ENCODE measurements at regions not wholly inside any gene's neighbourhood (a gene's known extent, or its start where the extent isn't known, plus 50 kb on each side); places are given as distances from the start of the nearest gene placed in this dataset.

DNA sequence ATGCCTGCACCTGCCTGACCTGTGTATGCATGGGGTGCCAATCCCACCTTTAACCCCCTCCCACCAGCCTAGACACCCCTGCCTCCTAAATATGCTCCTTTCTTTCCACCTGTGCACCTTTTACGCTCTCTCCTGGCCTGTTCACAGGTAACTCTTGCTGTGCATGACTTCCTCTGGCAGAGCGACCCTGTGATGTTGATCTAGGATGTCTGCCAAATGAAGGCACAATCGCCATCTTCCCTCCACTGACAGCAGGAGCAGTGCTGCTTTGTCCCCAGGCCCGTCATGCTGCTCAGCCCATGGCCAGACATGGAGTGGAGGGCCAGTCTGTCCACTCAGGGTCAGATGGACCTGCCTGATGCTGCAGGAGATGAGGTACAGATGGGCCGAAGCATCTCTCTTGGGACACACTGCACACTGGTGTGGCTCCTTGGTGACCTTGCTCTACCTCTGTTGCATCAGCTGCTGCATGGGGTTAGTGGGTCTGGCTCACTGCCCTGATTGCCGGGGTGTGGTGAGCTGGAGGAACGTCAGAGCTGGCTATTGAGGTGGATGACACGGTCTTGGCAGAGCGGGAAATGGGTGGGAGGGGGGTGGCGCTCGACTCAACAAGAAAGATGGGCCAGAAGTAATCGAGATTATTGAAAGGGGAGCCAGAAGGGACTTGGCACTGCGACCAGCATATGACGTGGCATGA, 101.7 kb upstream of the PITX1 start:
- intact Hi-C loops (cut with DNase I; ENCODE audit: low total_unique reads) = no loop called here
- no peak overlapping the region for H3K27ac ChIP-seq
- 89% methylated on average over 11 to 14 of the region's 14 CpGs for WGBS, 2 donors
- TF ChIP-seq, protein P1, sequence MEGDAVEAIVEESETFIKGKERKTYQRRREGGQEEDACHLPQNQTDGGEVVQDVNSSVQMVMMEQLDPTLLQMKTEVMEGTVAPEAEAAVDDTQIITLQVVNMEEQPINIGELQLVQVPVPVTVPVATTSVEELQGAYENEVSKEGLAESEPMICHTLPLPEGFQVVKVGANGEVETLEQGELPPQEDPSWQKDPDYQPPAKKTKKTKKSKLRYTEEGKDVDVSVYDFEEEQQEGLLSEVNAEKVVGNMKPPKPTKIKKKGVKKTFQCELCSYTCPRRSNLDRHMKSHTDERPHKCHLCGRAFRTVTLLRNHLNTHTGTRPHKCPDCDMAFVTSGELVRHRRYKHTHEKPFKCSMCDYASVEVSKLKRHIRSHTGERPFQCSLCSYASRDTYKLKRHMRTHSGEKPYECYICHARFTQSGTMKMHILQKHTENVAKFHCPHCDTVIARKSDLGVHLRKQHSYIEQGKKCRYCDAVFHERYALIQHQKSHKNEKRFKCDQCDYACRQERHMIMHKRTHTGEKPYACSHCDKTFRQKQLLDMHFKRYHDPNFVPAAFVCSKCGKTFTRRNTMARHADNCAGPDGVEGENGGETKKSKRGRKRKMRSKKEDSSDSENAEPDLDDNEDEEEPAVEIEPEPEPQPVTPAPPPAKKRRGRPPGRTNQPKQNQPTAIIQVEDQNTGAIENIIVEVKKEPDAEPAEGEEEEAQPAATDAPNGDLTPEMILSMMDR (IDR thresholded peaks at IDR 0.05) = no peak
- TF ChIP-seq POLR2A (IDR thresholded peaks at IDR 0.05) = no peak
- no peak overlapping the region for H3K4me3 ChIP-seq
- no peaks in the 10 kb centered on the region for H3K36me3 ChIP-seq (ENCODE audit: low read depth, missing control alignments)
- no peaks in the 10 kb centered on the region for H3K27me3 ChIP-seq
- DNase-seq = no peak
- no peaks in the 10 kb centered on the region for H3K4me1 ChIP-seq
- no peaks in the 10 kb centered on the region for H3K9me3 ChIP-seq

DNA sequence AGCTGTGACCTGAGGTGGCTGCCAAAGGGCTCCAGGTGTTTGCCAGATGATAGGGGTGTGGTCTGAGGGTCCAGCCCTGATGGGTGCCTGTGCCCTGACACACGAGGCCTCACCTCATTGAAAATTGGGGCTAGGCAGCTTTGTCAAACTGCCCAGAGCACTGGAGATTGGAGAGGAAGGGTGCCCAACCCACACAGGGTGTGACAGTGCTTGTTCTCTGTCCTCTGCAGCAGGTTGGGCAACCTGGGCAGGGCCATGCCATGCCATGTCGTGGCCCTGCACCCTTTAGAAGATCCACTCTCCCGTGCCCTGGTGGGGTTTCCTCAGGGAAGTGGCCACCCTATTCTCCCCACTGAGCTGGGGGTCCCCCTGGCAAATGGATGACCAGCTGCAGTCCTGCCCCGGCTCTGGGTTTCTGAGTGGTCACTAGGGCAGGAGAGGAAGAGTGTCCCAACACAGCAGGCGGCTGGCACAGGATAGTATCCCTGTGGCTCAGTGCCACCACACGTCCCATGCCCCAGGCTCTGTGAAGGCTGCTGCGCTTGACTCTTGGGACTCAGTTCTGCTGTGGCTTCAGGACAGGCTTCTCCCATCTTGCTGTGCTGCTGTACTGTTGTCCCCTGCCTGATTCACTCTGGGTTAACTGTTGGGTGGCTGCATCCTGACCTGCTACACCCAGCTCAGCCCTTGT, 100.8 kb upstream of the PITX1 start:
- H3K4me1 ChIP-seq = no peaks in the 10 kb centered on the region
- H3K36me3 ChIP-seq (ENCODE audit: low read depth, missing control alignments) = no peaks in the 10 kb centered on the region
- no peaks in the 10 kb centered on the region for H3K27me3 ChIP-seq
- TF ChIP-seq POLR2A (IDR thresholded peaks at IDR 0.05) = no peak
- TF ChIP-seq, protein P1 (IDR thresholded peaks at IDR 0.05) = no peak
- 79 to 90% methylated on average over 3 to 7 of the region's 7 CpGs for WGBS, 2 donors
- H3K27ac ChIP-seq = no peak overlapping the region
- DNase-seq = no peak
- no peaks in the 10 kb centered on the region for H3K9me3 ChIP-seq
- H3K4me3 ChIP-seq = no peak overlapping the region
- intact Hi-C loops (cut with DNase I; ENCODE audit: low total_unique reads) = no loop called here

DNA sequence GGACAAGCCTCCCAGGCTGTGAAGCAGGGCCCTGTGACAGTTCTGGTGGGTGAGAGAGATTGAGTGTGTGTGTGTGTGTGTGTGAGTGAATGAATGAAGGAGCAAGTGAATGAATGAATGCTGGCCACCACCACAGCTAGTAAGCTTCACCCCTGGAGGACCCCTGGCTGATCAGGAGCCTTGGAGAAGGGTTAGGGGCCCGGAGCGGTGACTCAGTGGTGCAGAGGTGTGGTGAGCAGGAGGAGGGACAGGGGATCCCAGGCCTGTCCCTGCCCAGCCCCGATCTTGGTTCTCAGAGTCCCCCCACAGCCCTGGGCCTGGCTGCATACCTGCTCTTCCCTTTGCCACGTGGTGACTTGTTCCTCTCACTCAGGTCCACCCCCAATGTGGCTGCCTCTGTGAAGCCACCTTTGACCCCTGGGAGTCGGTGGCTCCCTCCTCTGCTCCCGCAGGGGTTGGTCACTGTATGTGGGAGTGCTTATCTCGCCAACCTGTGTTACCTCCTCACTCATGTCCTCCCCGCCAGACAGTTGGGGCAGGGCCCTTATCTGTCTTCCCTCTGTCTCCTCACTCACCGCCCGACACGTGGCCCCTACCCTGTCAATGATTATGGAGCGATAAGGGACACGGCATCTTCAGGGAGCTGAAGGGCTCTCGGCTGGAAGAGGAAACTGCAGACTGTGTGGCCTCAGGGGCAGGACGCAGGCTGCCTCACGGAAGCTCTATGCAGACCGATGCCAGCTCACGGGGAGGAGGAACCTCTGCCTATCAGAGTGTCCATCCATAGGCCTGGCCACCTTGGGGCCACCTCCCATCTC, 99.9 kb upstream of the PITX1 start:
- Histone ChIP-seq H3K27ac (no peak overlapping the region), H3K27me3 (no peaks in the 10 kb centered on the region), H3K36me3 (ENCODE audit: low read depth, missing control alignments) (no peaks in the 10 kb centered on the region), H3K9me3 (no peaks in the 10 kb centered on the region), H3K4me3 (no peak overlapping the region), H3K4me1 (no peaks in the 10 kb centered on the region)
- no peak for DNase-seq
- 57 to 63% methylated on average over 17 to 18 of the region's 18 CpGs for WGBS, 2 donors
- TF ChIP-seq POLR2A (IDR thresholded peaks at IDR 0.05) = no peak
- TF ChIP-seq, protein P1 (IDR thresholded peaks at IDR 0.05) = no peak
- intact Hi-C loops (cut with DNase I; ENCODE audit: low total_unique reads) = no loop called here

DNA sequence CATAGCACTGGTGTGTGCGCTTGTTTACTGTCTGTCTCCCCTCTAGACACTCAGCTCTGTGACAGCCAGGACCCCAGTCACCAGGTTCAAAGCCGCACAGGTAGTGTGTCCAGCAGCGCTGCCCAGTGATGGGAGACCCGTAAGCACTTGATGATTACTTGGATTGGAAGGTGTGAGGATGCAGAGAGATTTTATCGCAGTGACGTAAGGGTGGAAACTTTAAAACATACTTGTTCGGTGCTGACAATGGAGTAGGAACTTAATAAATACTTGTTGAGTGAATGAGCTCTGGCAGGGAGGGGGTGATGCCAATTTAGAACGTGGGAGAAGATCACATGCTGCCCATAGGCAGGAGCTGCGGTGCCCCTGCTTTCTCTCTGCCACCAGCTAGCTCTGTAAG, 99.2 kb upstream of the PITX1 start:
- no peaks in the 10 kb centered on the region for H3K4me1 ChIP-seq
- no peak for DNase-seq
- no peaks in the 10 kb centered on the region for H3K27me3 ChIP-seq
- no peak overlapping the region for H3K4me3 ChIP-seq
- H3K9me3 ChIP-seq = no peaks in the 10 kb centered on the region
- WGBS, 2 donors = 91 to 95% methylated on average over 9 of the region's 9 CpGs
- TF ChIP-seq, protein P1 (IDR thresholded peaks at IDR 0.05) = no peak
- no peak for TF ChIP-seq POLR2A (IDR thresholded peaks at IDR 0.05)
- H3K27ac ChIP-seq = no peak overlapping the region
- intact Hi-C loops (cut with DNase I; ENCODE audit: low total_unique reads) = no loop called here
- H3K36me3 ChIP-seq (ENCODE audit: low read depth, missing control alignments) = no peaks in the 10 kb centered on the region

Data from testis (tissue), 2 donors.